GM19239 (cell line): ENCODE measurements at regions not wholly inside any gene's neighbourhood (a gene's known extent, or its start where the extent isn't known, plus 50 kb on each side); places are given as distances from the start of the nearest gene placed in this dataset.

Experiments
- DNase-seq: peaks from one replicate; pipeline ENCODE4 v3.0.0; 2011; ENCODE audit warnings: low spot score; ENCODE audit not compliant: insufficient read length
- FAIRE-seq: peaks from 2 replicates; lab custom pipeline; 2011; peaks lifted over from hg19 to GRCh38; lab: Jason Lieb, UNC

DNA sequence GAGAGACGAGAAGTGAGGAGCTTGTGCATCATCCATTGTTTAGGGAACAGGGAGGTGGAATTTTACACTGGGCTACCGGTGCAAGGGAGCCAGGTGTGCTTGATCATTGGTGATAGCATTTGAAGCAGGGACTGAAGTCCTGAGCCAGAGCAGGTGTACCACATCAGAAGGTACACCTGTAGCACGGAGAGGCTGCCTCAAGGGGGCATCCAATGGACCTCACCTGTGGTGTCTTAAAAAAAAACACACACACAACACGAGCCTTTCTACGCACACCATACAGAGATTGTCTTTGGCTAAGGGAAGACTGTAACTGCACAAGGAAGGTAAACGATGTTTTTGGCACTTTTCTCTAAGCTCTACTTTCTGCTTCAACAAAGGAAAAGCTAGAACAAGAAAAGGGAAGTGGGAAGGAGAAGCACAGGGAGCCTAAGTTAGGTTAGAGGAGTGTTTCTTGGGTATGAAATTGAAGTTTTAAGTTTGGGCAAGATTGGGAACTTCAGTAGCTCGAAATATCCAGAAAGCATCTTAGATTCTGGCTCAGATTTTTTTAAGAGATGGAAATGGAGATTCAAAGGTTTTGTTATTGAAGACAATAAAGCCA lies 334.3 kb upstream of the FBXO33 start:
- FAIRE-seq = no peak
- no peak for DNase-seq

DNA sequence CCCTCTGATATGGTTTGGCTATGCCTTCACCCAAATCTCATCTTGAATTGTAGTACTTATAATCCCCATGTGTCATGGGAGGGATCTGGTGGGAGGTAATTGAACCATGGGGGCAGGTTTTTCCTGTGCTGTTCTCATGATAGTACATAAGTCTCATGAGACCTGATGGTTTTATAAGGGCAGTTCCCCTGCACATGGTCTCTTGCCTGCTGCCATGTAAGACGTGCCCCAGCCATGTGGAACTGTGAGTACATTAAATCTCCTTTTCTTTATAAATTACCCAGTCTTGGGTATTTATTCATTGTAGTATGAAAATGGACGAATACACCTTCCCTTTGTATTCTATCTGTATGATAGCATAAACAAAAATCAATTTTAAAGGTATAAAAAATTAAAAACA lies 333.4 kb upstream of the FBXO33 start:
- FAIRE-seq (no peak), DNase-seq (no peak)

DNA sequence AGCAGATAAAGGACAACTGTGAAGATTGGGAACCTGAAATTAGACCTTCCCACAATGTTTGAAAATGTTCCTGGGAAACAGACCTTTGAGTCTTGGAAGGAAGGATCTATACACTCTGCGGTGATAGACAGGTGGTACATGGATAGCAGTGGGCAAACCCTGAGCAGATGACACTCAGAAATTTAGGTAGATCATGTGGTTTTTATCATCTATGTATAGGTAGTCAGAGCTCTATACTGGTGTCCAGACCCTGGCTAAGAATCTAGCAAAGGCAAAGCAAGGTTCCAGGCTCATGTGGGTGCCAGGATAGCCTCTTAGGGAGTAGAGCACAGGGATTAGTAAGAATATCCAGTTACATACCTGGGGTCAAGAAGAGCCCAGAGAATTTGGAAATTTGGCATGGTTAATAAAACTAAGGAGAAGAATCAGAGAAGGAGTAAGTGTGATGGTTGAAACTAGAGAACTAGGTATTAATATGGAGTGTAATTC lies 331.2 kb upstream of the FBXO33 start:
- DNase-seq (no peak), FAIRE-seq (peak; percentile 64)

DNA sequence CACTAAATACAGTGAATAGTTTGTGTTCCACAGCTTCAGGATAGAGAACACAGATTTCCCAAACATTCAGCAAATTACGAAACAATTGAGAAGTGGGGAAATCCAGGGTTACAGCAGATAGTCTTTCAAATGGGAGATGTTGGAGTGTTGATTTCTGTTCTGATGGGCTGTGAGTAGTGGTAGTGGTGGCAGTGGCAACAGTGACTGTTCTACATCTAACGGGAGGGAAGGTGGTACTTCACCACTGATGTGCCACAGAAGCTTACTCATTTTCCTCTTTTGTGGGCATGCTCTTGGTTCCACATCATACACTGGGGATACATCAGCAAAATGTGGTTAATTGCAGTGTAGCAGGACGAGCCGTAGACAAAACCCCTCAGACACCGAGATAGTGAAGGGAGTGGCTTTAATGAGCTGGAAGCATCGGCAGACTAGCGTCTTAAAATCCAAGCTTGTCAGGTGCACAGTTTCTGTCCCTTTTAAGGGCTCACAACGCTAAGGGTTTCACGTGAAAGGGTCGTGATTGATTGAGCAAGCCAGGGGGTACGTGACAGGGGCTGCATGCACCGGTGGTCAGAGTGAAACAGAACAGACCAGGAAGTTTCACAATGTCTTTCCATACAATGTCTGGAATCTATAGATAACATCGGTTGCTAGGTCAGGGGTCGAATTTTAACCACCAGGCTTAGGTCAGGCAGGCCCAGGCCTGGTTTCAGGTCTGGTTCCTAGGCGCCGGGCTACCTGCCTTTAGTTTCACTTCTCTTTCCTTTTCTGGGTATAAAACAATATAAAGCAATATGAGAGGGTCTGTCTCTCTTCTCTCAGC lies 330.6 kb upstream of the FBXO33 start:
- FAIRE-seq (peak; percentile 93), DNase-seq (no peak)

DNA sequence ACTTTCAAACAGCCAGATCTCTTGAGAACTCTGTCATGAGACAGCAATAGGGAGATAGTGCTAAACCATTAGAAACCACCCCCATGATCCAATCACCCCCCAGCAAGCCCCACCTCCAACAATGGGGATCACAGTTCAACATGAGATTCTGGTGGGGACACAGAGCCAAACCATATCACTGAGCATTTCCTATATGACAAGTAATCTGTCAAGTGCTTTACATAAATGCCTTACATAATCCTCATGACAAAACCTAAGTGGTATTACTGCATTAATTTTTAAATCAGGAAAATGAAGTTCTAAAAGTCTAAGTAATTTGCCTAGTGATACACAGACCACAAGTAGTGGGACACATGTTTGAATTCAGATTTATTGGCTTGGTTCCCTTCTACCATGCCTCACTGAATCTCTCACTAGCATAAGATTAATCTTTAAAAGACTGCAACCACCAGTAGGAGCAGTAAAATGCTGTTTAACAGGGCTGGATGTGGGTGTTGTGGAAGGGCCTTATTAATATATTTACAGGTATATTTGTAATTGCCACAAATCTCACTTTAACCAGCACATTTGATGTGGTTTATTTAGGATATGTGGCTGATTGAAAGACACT lies 323.1 kb upstream of the FBXO33 start:
- FAIRE-seq = peak; percentile 75

DNA sequence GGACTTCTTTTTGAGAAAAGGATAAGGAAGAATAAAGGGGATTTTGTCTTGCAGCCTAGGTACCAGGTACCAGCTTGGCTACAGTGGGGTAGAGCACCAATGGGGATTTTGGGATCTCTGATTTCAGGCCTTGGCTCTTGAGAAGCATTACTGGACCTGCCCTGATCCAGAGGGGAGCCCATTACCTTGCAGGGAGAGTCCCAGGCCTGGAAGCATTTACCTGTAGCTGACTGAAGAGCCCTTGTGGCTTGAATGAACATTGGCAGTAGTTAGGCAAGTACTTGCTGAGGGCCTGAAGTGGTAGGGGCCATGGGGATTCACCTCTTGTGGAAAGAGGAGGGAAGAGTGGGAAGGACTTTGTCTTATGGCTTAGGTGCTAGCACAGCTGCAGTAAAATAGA lies 308.2 kb upstream of the FBXO33 start:
- no peak for FAIRE-seq
- DNase-seq = no peak

More for the DNA sequence above, 323.1 kb upstream of the FBXO33 start:
- no peak for DNase-seq

DNA sequence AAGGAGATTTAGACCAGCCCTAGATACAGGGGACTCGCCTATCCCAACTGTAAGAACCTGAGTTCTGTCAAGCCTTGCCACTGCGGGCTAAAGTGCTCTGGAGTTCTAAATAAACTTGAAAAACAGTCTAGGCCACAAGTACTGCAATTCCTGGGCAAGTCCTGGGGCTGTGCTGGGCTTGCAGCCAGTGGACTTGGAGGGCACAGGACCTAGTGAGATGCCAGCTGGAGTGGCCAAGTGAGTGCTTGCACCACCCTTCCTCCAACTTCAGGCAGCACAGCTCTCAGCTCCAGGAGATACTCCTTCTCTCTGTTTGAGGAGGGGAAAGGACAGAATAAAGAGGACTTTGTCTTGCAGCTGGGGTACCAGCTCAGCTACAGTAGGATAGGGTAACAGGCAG lies 307.6 kb upstream of the FBXO33 start:
- FAIRE-seq = no peak
- no peak for DNase-seq

DNA sequence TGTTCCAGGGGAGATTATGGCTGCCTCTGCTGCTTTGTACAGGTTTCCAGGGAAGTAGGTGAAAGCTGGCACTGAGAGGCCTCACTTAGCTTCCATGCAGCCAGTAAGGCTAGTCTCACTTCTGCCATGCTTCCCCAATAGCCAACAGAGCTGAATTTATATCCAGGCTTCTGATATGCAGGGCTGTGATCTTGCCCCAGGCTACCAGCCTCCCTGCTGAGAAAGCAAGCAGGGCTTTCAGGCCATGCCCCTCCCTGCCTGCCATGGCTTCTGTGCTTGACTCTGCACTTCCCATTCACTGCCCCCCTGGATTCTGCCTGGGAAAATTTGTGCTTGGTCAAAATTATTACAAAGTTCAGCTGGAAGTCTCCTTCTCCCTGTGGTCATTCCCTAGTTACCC lies 302.1 kb upstream of the FBXO33 start:
- no peak for FAIRE-seq
- DNase-seq = no peak

DNA sequence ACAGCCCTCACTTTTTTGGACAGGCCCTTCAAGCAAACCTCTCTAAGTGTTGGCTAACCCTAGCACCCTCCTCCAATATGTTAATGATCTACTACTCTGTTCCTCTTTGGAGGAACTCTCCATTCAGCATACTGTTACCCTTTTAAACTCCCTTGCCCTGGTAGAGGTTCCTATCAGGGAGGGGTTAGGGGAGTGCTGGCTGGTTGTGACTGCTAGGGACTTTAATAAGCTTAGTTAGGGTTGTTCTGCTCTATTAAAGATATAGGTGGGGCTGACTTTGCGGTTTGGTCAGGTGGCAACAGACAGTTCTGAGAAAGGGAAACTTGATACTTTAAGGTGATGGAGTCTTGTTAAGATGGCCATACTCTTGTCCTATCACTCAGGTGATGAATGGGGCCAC lies 301.5 kb upstream of the FBXO33 start:
- FAIRE-seq (no peak), DNase-seq (no peak)

DNA sequence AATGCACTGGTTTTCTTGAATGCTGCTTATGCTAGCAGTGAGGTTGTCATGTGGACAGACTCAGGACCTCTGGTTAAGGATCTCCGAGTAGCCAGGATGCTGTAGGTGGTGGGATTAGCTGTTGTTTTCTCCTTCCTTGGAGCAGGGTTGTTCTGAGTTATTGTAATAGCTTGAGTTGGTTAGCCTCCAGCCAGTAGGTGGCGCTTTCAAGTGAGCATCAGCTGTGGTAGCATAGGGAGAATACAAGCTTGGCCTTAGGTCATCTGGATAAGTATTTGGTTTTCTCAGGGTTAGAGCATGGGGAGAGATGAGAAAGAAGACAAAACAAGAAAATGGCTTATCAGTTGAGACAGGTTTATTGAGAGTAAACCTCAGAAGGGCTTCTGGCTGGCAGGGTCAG lies 299.7 kb upstream of the FBXO33 start:
- FAIRE-seq (no peak), DNase-seq (no peak)

DNA sequence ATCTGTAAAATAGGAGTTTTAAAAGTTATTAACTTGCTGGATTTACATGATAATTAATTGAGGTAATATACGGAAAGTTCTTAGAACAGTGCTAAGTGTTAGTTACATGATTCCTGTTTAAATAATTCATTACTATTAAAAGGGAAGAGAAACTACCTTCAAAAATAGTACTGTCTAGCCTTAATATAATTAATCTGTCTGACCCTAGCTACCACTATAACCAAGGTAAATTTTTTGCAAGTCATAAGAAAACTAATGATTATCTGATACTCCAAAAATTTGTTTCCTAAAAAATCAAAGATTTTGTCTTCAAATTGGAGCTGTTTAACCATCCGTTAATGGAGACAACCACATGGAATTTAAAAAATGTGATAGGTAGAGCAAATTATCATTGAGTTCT lies 294.3 kb upstream of the FBXO33 start:
- DNase-seq (no peak), FAIRE-seq (no peak)

DNA sequence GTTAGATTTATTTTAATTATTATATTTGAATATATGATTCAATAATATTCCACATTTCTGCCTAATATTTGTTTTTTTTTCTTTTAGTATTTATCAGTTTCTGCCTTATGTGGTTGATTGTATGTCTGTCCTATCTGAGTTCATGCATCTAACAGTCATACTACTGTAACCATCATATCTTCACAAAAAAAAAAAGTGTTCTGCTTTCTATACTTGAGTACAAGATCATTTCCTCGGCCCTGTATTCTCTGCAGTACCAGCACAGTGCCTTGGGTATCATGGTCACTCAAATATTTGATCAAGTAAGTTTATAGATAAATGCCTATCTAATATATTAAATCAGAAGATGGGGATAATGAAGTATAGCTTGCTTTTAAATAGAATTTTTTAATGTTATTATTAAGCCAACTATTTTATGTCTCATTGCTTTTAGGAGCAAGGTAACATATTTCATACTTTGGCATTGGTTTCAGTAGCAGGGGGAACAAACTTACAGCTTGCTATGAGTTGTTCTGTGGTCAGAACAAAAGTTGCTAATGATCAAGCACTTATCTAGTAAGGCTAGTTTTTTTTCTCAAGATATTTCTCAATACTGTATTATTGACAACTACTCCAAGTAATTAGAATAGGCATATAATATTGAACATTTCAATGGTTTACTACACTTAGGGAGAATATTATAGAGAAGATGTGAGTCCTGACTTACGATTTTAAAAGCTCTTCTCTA lies 290.5 kb upstream of the FBXO33 start:
- no peak for DNase-seq
- no peak for FAIRE-seq

DNA sequence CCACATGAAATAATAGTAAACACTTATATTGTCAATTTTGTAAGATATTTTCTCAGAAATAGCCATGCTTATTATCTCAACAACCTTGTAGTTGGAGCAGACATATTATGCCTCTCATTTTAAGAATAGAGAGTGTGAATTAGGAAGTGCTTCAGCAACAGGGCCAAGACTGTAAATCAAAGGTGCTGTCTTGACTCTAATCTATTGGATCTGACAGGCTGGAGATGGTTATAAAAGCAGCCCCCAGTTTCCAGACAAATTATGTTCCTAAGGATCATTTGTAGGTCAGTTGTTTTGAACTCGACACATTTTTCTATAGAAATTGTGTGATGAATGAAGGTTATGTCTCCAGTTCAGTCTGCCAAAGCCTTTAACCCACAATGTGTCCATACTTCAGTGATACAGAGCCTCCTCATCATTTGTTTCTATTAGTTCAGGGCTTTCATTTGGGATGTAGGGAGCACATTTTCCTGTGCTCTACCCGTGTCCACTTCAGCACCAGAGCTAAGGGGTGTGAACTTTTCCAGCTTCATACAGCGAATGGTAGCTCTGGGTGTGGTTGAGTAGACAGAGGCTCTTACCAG lies 284.8 kb upstream of the FBXO33 start:
- FAIRE-seq (no peak), DNase-seq (no peak)

DNA sequence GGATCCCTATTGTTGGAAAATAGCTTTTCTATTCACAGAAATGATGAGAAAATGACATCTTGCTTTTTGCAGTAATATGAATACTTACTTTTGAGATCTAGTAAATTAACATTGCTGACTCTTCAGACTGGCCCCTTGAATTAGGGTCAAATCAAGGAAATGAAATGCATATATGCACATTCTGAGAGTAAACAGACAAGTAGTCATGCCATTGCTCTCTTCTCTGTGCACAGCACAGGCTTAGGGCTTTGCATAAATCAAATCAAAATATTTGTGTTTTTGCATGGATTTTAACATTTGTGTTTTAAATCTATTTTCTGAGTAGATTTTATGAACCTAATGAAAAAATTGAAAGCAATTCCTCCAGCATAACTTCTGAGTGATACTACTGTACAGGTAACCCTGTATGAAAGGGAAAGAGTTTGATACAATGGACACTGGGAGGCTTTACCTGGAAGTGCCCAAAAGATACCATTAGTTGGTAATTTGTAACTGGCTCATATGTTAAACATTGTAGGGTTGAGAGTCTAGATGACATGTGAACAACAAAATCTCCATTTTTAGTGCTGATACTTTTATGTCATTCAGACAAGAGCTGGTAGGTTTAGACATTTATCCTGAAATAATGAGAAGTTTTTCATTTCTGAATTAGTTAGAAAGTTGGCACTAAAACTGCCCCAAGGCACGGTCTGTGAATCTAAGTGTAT lies 280.2 kb upstream of the FBXO33 start:
- FAIRE-seq (no peak), DNase-seq (no peak)

DNA sequence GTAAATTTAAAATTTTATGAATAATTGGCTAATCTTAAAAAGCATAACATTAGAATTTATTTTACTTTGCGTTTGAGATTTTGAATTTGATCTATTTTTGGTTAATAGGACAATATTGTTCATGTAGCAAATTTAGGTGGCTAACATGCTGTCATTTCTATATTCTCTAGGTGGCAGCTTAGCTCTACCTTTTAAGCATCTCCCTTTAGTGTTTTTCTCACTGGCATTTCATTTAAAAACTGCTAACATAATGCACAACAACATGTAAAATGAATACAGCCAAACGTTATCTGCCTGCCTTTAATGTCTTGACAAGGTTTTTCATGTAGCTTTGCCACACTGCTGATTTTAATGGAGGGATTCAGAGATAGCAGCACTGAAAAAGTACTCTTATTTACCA lies 272.4 kb upstream of the FBXO33 start:
- DNase-seq (no peak), FAIRE-seq (peak; percentile 4)

DNA sequence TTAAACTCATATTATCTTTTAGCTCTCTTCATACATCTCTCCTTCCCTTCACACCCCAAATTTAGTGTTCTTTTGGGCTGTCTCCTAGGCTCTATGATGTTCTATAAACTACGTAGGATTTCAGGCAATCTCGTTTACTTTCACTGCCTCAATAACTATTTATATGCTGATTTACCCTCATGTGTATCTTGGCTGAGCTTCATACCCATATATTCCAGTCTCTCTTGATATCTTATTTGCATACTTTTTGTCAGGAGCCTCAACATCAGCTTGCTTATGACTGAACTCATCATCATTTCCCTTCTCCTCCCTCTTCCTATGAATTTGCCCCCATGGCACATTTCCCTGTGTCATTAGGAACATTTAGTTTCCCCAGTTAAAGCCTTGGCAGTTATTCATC lies 262.1 kb upstream of the FBXO33 start:
- FAIRE-seq = no peak
- DNase-seq = no peak

DNA sequence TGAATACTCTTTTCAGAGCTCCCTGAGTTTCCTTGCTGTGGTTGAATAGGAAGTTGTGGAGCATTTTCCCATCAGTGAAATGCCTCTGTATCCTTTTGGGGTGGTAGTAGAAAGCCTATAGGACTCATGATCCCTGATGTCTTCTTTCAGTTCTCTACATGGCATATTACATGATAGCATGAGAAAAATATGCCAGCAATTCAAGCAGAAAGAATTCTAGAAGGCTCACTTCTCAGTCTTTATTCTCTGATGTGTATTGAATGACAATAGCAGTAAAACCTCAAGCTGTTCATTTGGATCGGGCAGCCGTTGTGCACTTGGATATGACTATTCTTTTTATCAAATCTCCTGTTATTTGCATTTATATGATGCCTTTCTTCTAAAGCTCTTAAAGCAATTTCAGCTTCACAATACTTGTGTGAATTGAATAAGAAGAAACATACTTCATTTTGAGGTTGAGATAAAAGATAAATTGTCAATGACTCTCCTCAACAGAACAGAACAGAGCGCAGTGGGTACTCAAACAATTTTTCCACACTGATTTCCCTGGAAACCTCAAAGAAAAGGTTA lies 251.5 kb upstream of the FBXO33 start:
- no peak for DNase-seq

DNA sequence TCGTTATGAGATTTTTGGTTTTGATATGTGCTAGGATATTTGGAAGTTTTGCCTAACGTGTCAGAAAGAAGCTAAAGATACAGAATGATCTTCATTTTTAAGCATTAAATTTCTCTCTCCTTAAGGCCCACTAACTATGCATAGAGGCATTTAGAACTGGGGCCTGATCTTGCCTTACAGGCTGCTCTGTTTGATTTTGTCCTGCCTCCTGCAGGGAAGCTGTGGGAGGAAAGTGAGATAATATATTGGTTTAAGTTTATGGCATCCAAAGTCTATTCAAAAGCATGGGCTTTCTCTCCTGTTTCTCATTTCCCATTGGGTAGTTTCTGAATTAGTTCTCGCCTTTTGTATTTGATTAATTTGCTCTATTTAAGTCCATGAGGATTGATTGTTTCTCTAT lies 250.3 kb upstream of the FBXO33 start:
- no peak for DNase-seq
- no peak for FAIRE-seq

More for the DNA sequence above, 251.5 kb upstream of the FBXO33 start:
- FAIRE-seq = no peak

DNA sequence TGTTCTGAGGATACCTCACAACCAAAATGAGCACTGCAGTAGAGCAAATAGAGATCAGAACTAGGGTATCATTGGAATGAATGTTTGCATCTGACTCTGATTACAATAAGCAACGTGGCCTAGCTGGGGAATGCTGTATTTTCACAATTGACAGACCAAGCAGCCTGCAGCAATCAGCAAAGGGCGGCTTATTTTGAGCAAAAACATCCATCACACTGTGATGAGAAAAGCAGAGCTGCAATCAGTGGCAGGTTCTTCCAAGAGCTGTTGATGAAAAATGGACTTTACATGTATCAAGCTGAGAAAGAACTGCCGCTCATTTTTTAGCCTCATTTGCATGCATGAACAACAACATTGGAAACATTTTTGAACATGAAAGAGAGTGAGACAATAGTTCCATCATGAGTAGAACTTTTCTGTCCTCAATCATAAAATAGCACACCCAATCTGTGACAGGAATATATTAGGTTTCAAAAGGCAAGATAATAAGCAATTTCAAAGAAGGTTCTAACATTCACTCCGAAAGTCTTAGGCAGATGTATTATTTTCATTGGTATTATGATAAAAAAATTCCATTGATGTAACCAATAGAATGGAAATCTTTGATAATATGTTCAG lies 249.7 kb upstream of the FBXO33 start:
- FAIRE-seq (no peak), DNase-seq (no peak)
